GM23338 (cell line): ENCODE measurements at regions not wholly inside any gene's neighbourhood (a gene's known extent, or its start where the extent isn't known, plus 50 kb on each side); places are given as distances from the start of the nearest gene placed in this dataset.

Experiments used
- CTCF ChIP-seq, 2 experiments: fragments of 200-600 bp in 1 of 2; sonication (generic) in 1 of 2; conservative IDR thresholded peaks; 2 replicates each; pipeline versions ENCODE4 v1.5.1 to v1.6.1; 2016 to 2017; ENCODE audit warnings: antibody characterized with exemption in 2 of 2, low read depth in 2 of 2, mild to moderate bottlenecking in 2 of 2, moderate library complexity in 1 of 2
- EZH2phosphoT487 ChIP-seq: fragments of 200-600 bp; sonication (generic); IDR thresholded peaks from one replicate; pipeline ENCODE4 v1.8.1; 2018; ENCODE audit warnings: antibody characterized with exemption; ENCODE audit not compliant: unreplicated experiment
- POLR2AphosphoS5 ChIP-seq: IDR thresholded peaks from 2 replicates; pipeline ENCODE4 v1.6.1; 2016; ENCODE audit warnings: antibody characterized with exemption, low read depth

GRCh38 chr15:38882221-38882620, 317.6 kb upstream of the RASGRP1 start:
- TF ChIP-seq CTCF (conservative IDR thresholded peaks at IDR 0.05; ENCODE audit: low read depth in 2 of 2) (no peak), EZH2phosphoT487 (no peak), POLR2AphosphoS5 (no peak)
